ENCODE measurements at regions not wholly inside any gene's neighbourhood (a gene's known extent, or its start where the extent isn't known, plus 50 kb on each side); places are given as distances from the start of the nearest gene placed in this dataset.

- CTCF ChIA-PET = no interaction called here
- no peak for TF ChIP-seq HDGF (IDR thresholded peaks at IDR 0.05; ENCODE audit: borderline replicate concordance)
- no peak for TF ChIP-seq CTBP1 (IDR thresholded peaks at IDR 0.05; ENCODE audit: borderline replicate concordance)
- no peak for TF ChIP-seq SP1 (IDR thresholded peaks at IDR 0.05)
- TF ChIP-seq FOXK2 (IDR thresholded peaks at IDR 0.05) = no peak
- no peak for TF ChIP-seq NFRKB (IDR thresholded peaks at IDR 0.05)
- TF ChIP-seq TARDBP (IDR thresholded peaks at IDR 0.05) = no peak
- no peak for TF ChIP-seq L3MBTL2 (conservative IDR thresholded peaks at IDR 0.05)
- TF ChIP-seq FOXA1 (IDR thresholded peaks at IDR 0.05) = no peak
- TF ChIP-seq PKNOX1 (IDR thresholded peaks at IDR 0.05) = no peak
- TF ChIP-seq ARNT (IDR thresholded peaks at IDR 0.05) = no peak
- TF ChIP-seq SUZ12 (IDR thresholded peaks at IDR 0.05) = no peak
- no peak for TF ChIP-seq LEF1 (IDR thresholded peaks at IDR 0.05; ENCODE audit: borderline replicate concordance)
- TF ChIP-seq FOXM1 (IDR thresholded peaks at IDR 0.05; ENCODE audit: borderline replicate concordance) = no peak
- no peak for TF ChIP-seq ZNF384 (IDR thresholded peaks at IDR 0.05)
- TF ChIP-seq BHLHE40 (IDR thresholded peaks at IDR 0.05; ENCODE audit: borderline replicate concordance) = no peak
- no peak for TF ChIP-seq ELF4 (IDR thresholded peaks at IDR 0.05)
- no peak for DNase-seq (ENCODE audit: extremely low spot score)
- POLR2A ChIA-PET = no interaction called here
Observed at GRCh38 chr1:200336101-200336845, 73.6 kb downstream of the ZNF281 start.

- no peak for TF ChIP-seq TARDBP (IDR thresholded peaks at IDR 0.05)
- no peak for TF ChIP-seq LEF1 (IDR thresholded peaks at IDR 0.05; ENCODE audit: borderline replicate concordance)
- DNase-seq (ENCODE audit: extremely low spot score) = no peak
- ChIA-PET CTCF (no interaction called here), POLR2A (no interaction called here)
Observed at GRCh38 chr1:200334661-200335256, 75.1 kb downstream of the ZNF281 start.

GRCh38 chr1:200333329-200333728 lies 76.5 kb downstream of the ZNF281 start:
- TF ChIP-seq ELF4 (IDR thresholded peaks at IDR 0.05) (no peak), SUZ12 (IDR thresholded peaks at IDR 0.05) (no peak), PKNOX1 (IDR thresholded peaks at IDR 0.05) (no peak), SP1 (IDR thresholded peaks at IDR 0.05) (no peak), FOXK2 (IDR thresholded peaks at IDR 0.05) (no peak), NFRKB (IDR thresholded peaks at IDR 0.05) (no peak), L3MBTL2 (conservative IDR thresholded peaks at IDR 0.05) (no peak)
- CTCF ChIA-PET = interaction anchor here (0.5 kb wide), 1 partner anchor 15 kb away, joined by 3 read pairs; no protein-coding TSS in a partner anchor
- POLR2A ChIA-PET = no interaction called here
- no peak for DNase-seq (ENCODE audit: extremely low spot score)

GRCh38 chr1:200332716-200333115 lies 77.1 kb downstream of the ZNF281 start:
- ChIA-PET POLR2A (no interaction called here), CTCF (no interaction called here)
- DNase-seq (ENCODE audit: extremely low spot score) = no peak
- TF ChIP-seq ZNF384 (IDR thresholded peaks at IDR 0.05) (no peak), TARDBP (IDR thresholded peaks at IDR 0.05) (no peak), BHLHE40 (IDR thresholded peaks at IDR 0.05; ENCODE audit: borderline replicate concordance) (no peak), FOXM1 (IDR thresholded peaks at IDR 0.05; ENCODE audit: borderline replicate concordance) (no peak), SUZ12 (IDR thresholded peaks at IDR 0.05) (no peak), ARNT (IDR thresholded peaks at IDR 0.05) (no peak), HDGF (IDR thresholded peaks at IDR 0.05; ENCODE audit: borderline replicate concordance) (no peak), NFRKB (IDR thresholded peaks at IDR 0.05) (no peak), CTBP1 (IDR thresholded peaks at IDR 0.05; ENCODE audit: borderline replicate concordance) (no peak), PKNOX1 (IDR thresholded peaks at IDR 0.05) (no peak), FOXA1 (IDR thresholded peaks at IDR 0.05) (no peak), FOXK2 (IDR thresholded peaks at IDR 0.05) (no peak), L3MBTL2 (conservative IDR thresholded peaks at IDR 0.05) (no peak), LEF1 (IDR thresholded peaks at IDR 0.05; ENCODE audit: borderline replicate concordance) (no peak), SP1 (IDR thresholded peaks at IDR 0.05) (no peak), ELF4 (IDR thresholded peaks at IDR 0.05) (no peak)

GRCh38 chr1:200330741-200331428 lies 79.0 kb downstream of the ZNF281 start:
- CTCF ChIA-PET = no interaction called here
- TF ChIP-seq HDGF (IDR thresholded peaks at IDR 0.05; ENCODE audit: borderline replicate concordance) (no peak), PKNOX1 (IDR thresholded peaks at IDR 0.05) (no peak), TARDBP (IDR thresholded peaks at IDR 0.05) (no peak), SUZ12 (IDR thresholded peaks at IDR 0.05) (no peak), ARNT (IDR thresholded peaks at IDR 0.05) (no peak), NFRKB (IDR thresholded peaks at IDR 0.05) (no peak), FOXA1 (IDR thresholded peaks at IDR 0.05) (no peak), ZNF384 (IDR thresholded peaks at IDR 0.05) (no peak), SP1 (IDR thresholded peaks at IDR 0.05) (no peak), ELF4 (IDR thresholded peaks at IDR 0.05) (no peak), FOXK2 (IDR thresholded peaks at IDR 0.05) (no peak), CTBP1 (IDR thresholded peaks at IDR 0.05; ENCODE audit: borderline replicate concordance) (no peak)
- no peak for DNase-seq (ENCODE audit: extremely low spot score)
- POLR2A ChIA-PET = interaction anchor here (1.3 kb wide), 1 partner anchor 11 kb away, joined by 4 read pairs; no protein-coding TSS in a partner anchor

All from HEK293T (cell line).